ENCODE measurements at regions not wholly inside any gene's neighbourhood (a gene's known extent, or its start where the extent isn't known, plus 50 kb on each side); places are given as distances from the start of the nearest gene placed in this dataset.

GRCh38 chr18:51398104-51398503 is 200.6 kb upstream of the MEX3C start:
- TF ChIP-seq CTCF (IDR thresholded peaks at IDR 0.05; ENCODE audit: low read depth, low read length, poor library complexity, severe bottlenecking) (no peak), EZH2phosphoT487 (IDR thresholded peaks at IDR 0.05; ENCODE audit: borderline replicate concordance, low read length) (no peak)
- no peaks in the 10 kb centered on the region for H3K9me3 ChIP-seq (ENCODE audit: control insufficient read depth, insufficient read depth, low read length)
- no peaks in the 10 kb centered on the region for H3F3A ChIP-seq (ENCODE audit: control insufficient read depth, insufficient read depth)
- no peak overlapping the region for H3K4me3 ChIP-seq (ENCODE audit: low read length)
- no peaks in the 10 kb centered on the region for H3K9me2 ChIP-seq (replicated peaks; ENCODE audit: control insufficient read depth, low read length)
- H4K20me1 ChIP-seq (ENCODE audit: control insufficient read depth, insufficient read depth, low read depth, low read length) = no peaks in the 10 kb centered on the region
- H3K4me2 ChIP-seq (ENCODE audit: low read length) = no peak overlapping the region
- no peak overlapping the region for H3K27ac ChIP-seq (ENCODE audit: low read depth, low read length)
- no peaks in the 10 kb centered on the region for H3K27me3 ChIP-seq (ENCODE audit: control insufficient read depth, low read length)
- no peaks in the 10 kb centered on the region for H3K36me3 ChIP-seq (ENCODE audit: control insufficient read depth, low read length)
- H3K4me1 ChIP-seq (ENCODE audit: control insufficient read depth, low read length) = no peaks in the 10 kb centered on the region
- H3K79me2 ChIP-seq (ENCODE audit: control insufficient read depth, low read length) = no peaks in the 10 kb centered on the region

GRCh38 chr18:51399491-51400122 is 202.1 kb upstream of the MEX3C start:
- TF ChIP-seq EZH2phosphoT487 (IDR thresholded peaks at IDR 0.05; ENCODE audit: borderline replicate concordance, low read length) = no peak
- TF ChIP-seq CTCF (IDR thresholded peaks at IDR 0.05; ENCODE audit: low read depth, low read length, poor library complexity, severe bottlenecking) = no peak
- H3K79me2 ChIP-seq (ENCODE audit: control insufficient read depth, low read length) = no peaks in the 10 kb centered on the region
- H3K27ac ChIP-seq (ENCODE audit: low read depth, low read length) = no peak overlapping the region
- H3K4me1 ChIP-seq (ENCODE audit: control insufficient read depth, low read length) = no peaks in the 10 kb centered on the region
- no peaks in the 10 kb centered on the region for H3K9me3 ChIP-seq (ENCODE audit: control insufficient read depth, insufficient read depth, low read length)
- H3K9me2 ChIP-seq (replicated peaks; ENCODE audit: control insufficient read depth, low read length) = no peaks in the 10 kb centered on the region
- no peak overlapping the region for H3K4me3 ChIP-seq (ENCODE audit: low read length)
- H3K36me3 ChIP-seq (ENCODE audit: control insufficient read depth, low read length) = no peaks in the 10 kb centered on the region
- no peak overlapping the region for H3K4me2 ChIP-seq (ENCODE audit: low read length)
- no peaks in the 10 kb centered on the region for H4K20me1 ChIP-seq (ENCODE audit: control insufficient read depth, insufficient read depth, low read depth, low read length)
- H3F3A ChIP-seq (ENCODE audit: control insufficient read depth, insufficient read depth) = no peaks in the 10 kb centered on the region
- H3K27me3 ChIP-seq (ENCODE audit: control insufficient read depth, low read length) = no peaks in the 10 kb centered on the region

- H3K9me2 ChIP-seq (replicated peaks; ENCODE audit: control insufficient read depth, low read length) = no peaks in the 10 kb centered on the region
Measured at GRCh38 chr18:51400721-51401120, 203.2 kb upstream of the MEX3C start.

More at GRCh38 chr18:51400721-51401120, 203.2 kb upstream of the MEX3C start:
- no peaks in the 10 kb centered on the region for H3K9me3 ChIP-seq (ENCODE audit: control insufficient read depth, insufficient read depth, low read length)
- TF ChIP-seq EZH2phosphoT487 (IDR thresholded peaks at IDR 0.05; ENCODE audit: borderline replicate concordance, low read length) (no peak), CTCF (IDR thresholded peaks at IDR 0.05; ENCODE audit: low read depth, low read length, poor library complexity, severe bottlenecking) (no peak)
- no peaks in the 10 kb centered on the region for H3K4me1 ChIP-seq (ENCODE audit: control insufficient read depth, low read length)
- no peaks in the 10 kb centered on the region for H3K27me3 ChIP-seq (ENCODE audit: control insufficient read depth, low read length)
- no peak overlapping the region for H3K4me3 ChIP-seq (ENCODE audit: low read length)
- H3K4me2 ChIP-seq (ENCODE audit: low read length) = no peak overlapping the region
- no peak overlapping the region for H3K27ac ChIP-seq (ENCODE audit: low read depth, low read length)
- no peaks in the 10 kb centered on the region for H3F3A ChIP-seq (ENCODE audit: control insufficient read depth, insufficient read depth)
- H4K20me1 ChIP-seq (ENCODE audit: control insufficient read depth, insufficient read depth, low read depth, low read length) = no peaks in the 10 kb centered on the region
- H3K79me2 ChIP-seq (ENCODE audit: control insufficient read depth, low read length) = no peaks in the 10 kb centered on the region
- no peaks in the 10 kb centered on the region for H3K36me3 ChIP-seq (ENCODE audit: control insufficient read depth, low read length)

Measured in DOHH2 (cell line).